Body of pancreas (tissue), 4 donors: ENCODE measurements at regions not wholly inside any gene's neighbourhood (a gene's known extent, or its start where the extent isn't known, plus 50 kb on each side); places are given as distances from the start of the nearest gene placed in this dataset.

Source experiments
- ATAC-seq: fragments of 150-250 bp; one replicate; pipeline ENCODE4 v1.9.1; 2016
- DNase-seq, 4 donors: peaks; one replicate each; pipeline ENCODE4 v3.0.0-alpha.2; 2019
- H3K27ac ChIP-seq, 4 donors: fragments of 200-600 bp; sonication (generic); 1 replicate in 3 of 4; 2 replicates in 1 of 4; pipeline versions ENCODE4 v1.5.1 to v1.6.1; 2016 to 2019; ENCODE audit warnings: mild to moderate bottlenecking in 1 of 4, mixed read lengths in 1 of 4, moderate library complexity in 1 of 4
- H3K27me3 ChIP-seq, 2 donors: fragments of 200-600 bp; sonication (generic); one replicate each; pipeline ENCODE4 v1.6.0; 2016; ENCODE audit warnings: mild to moderate bottlenecking in 1 of 2
- H3K36me3 ChIP-seq, 2 donors: fragments of 200-600 bp; sonication (generic); replicated peaks in 1 of 2; 2 replicates each; pipeline ENCODE4 v1.5.1; 2016; ENCODE audit warnings: low read depth in 2 of 2; ENCODE audit not compliant: insufficient read depth in 1 of 2
- H3K4me1 ChIP-seq: fragments of 200-600 bp; sonication (generic); one replicate; pipeline ENCODE4 v1.6.0; 2016
- H3K4me3 ChIP-seq, 2 donors: fragments of 200-600 bp; sonication (generic); 1 replicate in 1 of 2; 2 replicates in 1 of 2; pipeline ENCODE4 v1.5.1; 2016 to 2019
- H3K9me3 ChIP-seq, 3 donors: fragments of 200-600 bp; sonication (generic); 1 replicate in 2 of 3; 2 replicates in 1 of 3; pipeline ENCODE4 v1.5.1; 2016
- POLR2A ChIP-seq, 3 donors: fragments of 450-650 bp; IDR thresholded peaks; one replicate each; pipeline ENCODE4 v1.6.1; 2016; ENCODE audit warnings: antibody characterized with exemption in 3 of 3, mild to moderate bottlenecking in 2 of 3
- WGBS, 2 donors: methylation state at CpG; one replicate each; pipeline ENCODE4 v1.1.5; 2017; 5-methylcytosine and 5-hydroxymethylcytosine counted together
- intact Hi-C: fragments of 100-400 bp; cut with DNase I; formaldehyde crosslinking; loops from one replicate; pipeline ENCODE4 v1.15.1; 2023
- TF ChIP-seq, protein P1 (sequence below), 7 experiments: fragments of 450-650 bp in 4 of 7; fragments of 200-600 bp in 3 of 7; sonication (generic) in 3 of 7; IDR thresholded peaks; one replicate each; pipeline ENCODE4 v1.5.1; 2016 to 2019; ENCODE audit warnings: antibody characterized with exemption in 7 of 7

DNA sequence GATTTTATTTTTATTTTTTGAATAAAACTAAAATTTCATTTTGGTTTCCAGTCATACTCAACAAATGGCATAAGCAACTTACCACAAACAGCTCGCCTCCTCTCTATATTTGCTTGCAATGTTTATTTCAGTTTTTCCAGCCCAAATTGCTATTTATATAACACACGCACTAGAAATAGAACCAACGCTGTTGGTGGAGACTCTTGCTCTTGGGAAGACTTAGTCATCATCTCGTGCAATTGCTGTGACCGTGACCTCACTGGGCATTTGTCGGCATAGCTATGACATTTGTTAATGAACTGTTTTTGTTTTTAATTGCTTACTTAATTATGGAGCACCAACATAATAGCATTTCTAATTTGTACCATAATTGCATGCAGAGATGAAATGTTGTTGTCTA lies 153.1 kb upstream of the OTX2 start:
- 85 to 93% methylated on average over 6 of the region's 6 CpGs for WGBS, 2 donors

DNA sequence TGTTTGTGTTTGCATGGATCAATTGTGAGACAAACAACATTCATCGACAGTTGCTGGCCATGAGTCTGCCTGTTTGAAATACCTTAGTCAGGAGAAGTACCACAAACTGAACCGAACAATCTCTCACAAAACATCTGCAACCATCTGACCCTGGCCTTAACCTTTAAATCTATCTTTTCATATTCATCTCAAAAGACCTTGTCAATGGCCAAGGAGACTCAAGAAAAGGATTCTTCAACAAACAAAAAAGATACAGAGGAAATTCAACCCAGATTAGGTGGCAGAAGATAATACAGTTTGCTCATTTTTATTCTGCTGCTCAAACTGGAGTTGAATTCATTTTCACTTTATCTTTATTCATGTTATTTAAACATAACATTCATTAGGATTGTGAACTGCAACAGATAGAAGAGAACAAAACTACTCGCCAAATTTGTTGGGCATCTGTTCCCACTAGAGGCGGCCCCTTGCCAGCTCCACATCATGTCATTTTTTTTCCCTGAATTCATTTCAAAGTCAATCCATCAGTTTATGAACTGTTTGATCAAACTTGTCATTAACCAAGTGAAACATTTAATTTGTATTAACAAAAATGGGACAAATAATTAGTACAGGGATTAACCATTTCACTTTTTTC lies 152.3 kb upstream of the OTX2 start:
- Histone ChIP-seq H3K27ac (no peak overlapping the region), H3K9me3 (no peaks in the 10 kb centered on the region), H3K27me3 (no peaks in the 10 kb centered on the region), H3K36me3 (no peaks in the 10 kb centered on the region), H3K4me1 (no peaks in the 10 kb centered on the region), H3K4me3 (no peak overlapping the region)
- WGBS, 2 donors: 64 to 70% methylated on average over 4 of the region's 4 CpGs
- TF ChIP-seq, protein P1, sequence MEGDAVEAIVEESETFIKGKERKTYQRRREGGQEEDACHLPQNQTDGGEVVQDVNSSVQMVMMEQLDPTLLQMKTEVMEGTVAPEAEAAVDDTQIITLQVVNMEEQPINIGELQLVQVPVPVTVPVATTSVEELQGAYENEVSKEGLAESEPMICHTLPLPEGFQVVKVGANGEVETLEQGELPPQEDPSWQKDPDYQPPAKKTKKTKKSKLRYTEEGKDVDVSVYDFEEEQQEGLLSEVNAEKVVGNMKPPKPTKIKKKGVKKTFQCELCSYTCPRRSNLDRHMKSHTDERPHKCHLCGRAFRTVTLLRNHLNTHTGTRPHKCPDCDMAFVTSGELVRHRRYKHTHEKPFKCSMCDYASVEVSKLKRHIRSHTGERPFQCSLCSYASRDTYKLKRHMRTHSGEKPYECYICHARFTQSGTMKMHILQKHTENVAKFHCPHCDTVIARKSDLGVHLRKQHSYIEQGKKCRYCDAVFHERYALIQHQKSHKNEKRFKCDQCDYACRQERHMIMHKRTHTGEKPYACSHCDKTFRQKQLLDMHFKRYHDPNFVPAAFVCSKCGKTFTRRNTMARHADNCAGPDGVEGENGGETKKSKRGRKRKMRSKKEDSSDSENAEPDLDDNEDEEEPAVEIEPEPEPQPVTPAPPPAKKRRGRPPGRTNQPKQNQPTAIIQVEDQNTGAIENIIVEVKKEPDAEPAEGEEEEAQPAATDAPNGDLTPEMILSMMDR (IDR thresholded peaks at IDR 0.05): no peak
- no peak for TF ChIP-seq POLR2A (IDR thresholded peaks at IDR 0.05)
- no peak for DNase-seq
- ATAC-seq: no peak
- intact Hi-C loops: no loop called here

More for the DNA sequence above, 153.1 kb upstream of the OTX2 start:
- H3K27me3 ChIP-seq: no peaks in the 10 kb centered on the region
- H3K9me3 ChIP-seq: no peaks in the 10 kb centered on the region
- TF ChIP-seq, protein P1 (IDR thresholded peaks at IDR 0.05): no peak
- TF ChIP-seq POLR2A (IDR thresholded peaks at IDR 0.05): no peak
- no peaks in the 10 kb centered on the region for H3K4me1 ChIP-seq
- no peak overlapping the region for H3K27ac ChIP-seq
- ATAC-seq (no peak), DNase-seq (no peak)
- H3K36me3 ChIP-seq: no peaks in the 10 kb centered on the region
- H3K4me3 ChIP-seq: no peak overlapping the region
- intact Hi-C loops: no loop called here

DNA sequence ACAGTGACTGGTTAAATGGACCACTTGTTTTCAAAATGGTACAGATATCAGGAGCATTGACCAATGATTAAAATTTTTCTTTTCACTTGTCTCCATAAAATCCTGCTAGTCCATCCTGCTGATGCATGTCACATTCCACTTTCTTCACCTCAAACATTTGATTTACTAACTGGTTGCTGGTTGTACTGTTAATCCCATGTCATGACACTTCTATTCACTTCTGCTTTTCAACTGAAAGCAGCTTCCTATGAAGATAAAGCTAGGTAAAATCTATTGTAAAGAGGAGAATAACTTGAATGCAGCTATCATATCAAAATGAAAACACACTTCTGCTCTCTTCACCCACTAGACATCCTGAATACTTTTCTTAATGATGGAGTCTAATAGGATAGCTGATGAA lies 149.6 kb upstream of the OTX2 start:
- Histone ChIP-seq H3K27ac (no peak overlapping the region), H3K27me3 (no peaks in the 10 kb centered on the region), H3K9me3 (no peaks in the 10 kb centered on the region), H3K36me3 (no peaks in the 10 kb centered on the region), H3K4me1 (no peaks in the 10 kb centered on the region), H3K4me3 (no peak overlapping the region)
- no peak for ATAC-seq
- intact Hi-C loops: no loop called here
- DNase-seq: no peak
- no peak for TF ChIP-seq POLR2A (IDR thresholded peaks at IDR 0.05)
- TF ChIP-seq, protein P1 (IDR thresholded peaks at IDR 0.05): no peak

DNA sequence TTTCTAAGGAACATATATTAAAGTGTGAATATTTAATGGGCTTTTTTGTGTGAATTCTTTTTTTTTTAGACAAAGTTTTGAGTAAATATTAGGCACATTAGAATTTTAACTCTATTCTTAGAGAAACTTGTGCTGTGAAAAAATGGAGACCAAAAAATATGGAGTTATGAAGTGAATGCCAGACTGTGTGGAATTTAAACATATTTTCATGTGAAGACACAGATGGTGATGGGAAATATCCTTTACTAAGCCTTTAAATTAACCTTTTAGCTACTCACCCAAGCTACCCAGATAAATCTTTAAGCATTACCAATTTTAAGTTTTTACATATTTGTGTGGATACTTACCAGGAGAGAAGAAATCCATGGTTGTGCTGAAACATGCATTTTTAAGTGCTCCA lies 148.8 kb upstream of the OTX2 start:
- no peaks in the 10 kb centered on the region for H3K4me1 ChIP-seq
- no peaks in the 10 kb centered on the region for H3K36me3 ChIP-seq
- H3K9me3 ChIP-seq: no peaks in the 10 kb centered on the region
- H3K27me3 ChIP-seq: no peaks in the 10 kb centered on the region
- no peak for DNase-seq
- TF ChIP-seq, protein P1 (IDR thresholded peaks at IDR 0.05): no peak
- no peak for TF ChIP-seq POLR2A (IDR thresholded peaks at IDR 0.05)
- no peak for ATAC-seq
- no peak overlapping the region for H3K27ac ChIP-seq
- no peak overlapping the region for H3K4me3 ChIP-seq
- intact Hi-C loops: no loop called here

DNA sequence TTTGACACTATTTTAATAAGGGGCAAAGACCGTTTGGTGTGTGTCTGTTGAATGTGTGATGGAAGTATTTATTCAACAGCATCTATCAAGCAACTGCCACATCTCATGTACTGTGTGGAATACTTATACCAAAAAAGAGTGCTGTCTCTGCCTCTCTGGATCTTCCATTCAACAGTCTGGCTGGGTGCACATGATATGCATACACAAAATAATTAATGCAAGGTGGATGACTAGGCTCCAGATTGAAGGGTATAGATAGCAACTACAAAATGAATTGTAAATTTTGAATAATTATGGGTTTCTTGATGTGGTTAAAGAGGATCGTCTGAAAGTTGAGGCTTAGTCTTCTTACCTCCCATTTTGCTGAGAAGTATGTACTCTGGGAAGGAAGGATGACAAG lies 145.9 kb upstream of the OTX2 start:
- no peak for TF ChIP-seq POLR2A (IDR thresholded peaks at IDR 0.05)
- TF ChIP-seq, protein P1 (IDR thresholded peaks at IDR 0.05): no peak
- Histone ChIP-seq H3K36me3 (no peaks in the 10 kb centered on the region), H3K4me3 (no peak overlapping the region), H3K9me3 (no peaks in the 10 kb centered on the region), H3K27me3 (no peaks in the 10 kb centered on the region), H3K27ac (no peak overlapping the region), H3K4me1 (no peaks in the 10 kb centered on the region)
- intact Hi-C loops: no loop called here
- ATAC-seq (no peak), DNase-seq (no peak)
- 46 to 51% methylated on average over 2 of the region's 2 CpGs for WGBS, 2 donors
